ENCODE measurements at regions not wholly inside any gene's neighbourhood (a gene's known extent, or its start where the extent isn't known, plus 50 kb on each side); places are given as distances from the start of the nearest gene placed in this dataset.

GRCh38 chr4:54368281-54369265 is 139.5 kb downstream of the PDGFRA start:
- no peak for TF ChIP-seq EP300 (IDR thresholded peaks at IDR 0.05; ENCODE audit: low read depth)
- no peak for TF ChIP-seq CTCF (IDR thresholded peaks at IDR 0.05)
- no peak for TF ChIP-seq POLR2A (IDR thresholded peaks at IDR 0.05)
- TF ChIP-seq POLR2AphosphoS5 (IDR thresholded peaks at IDR 0.05) = no peak
- intact Hi-C loops (cut with DNase I; ENCODE audit: low total_unique reads) = no loop called here

GRCh38 chr4:54371173-54371572 is 142.1 kb downstream of the PDGFRA start:
- Histone ChIP-seq H3K9me3 (no peaks in the 10 kb centered on the region), H3K27me3 (no peaks in the 10 kb centered on the region), H3K4me3 (no peak overlapping the region), H3K36me3 (no peaks in the 10 kb centered on the region), H3K4me1 (peaks cover 0 to 4% (median 0%) of the 10 kb centered on the region in 4 donors), H3K27ac (no peak overlapping the region)
- no peak for TF ChIP-seq EP300 (IDR thresholded peaks at IDR 0.05; ENCODE audit: low read depth)
- no peak for TF ChIP-seq POLR2A (IDR thresholded peaks at IDR 0.05)
- TF ChIP-seq CTCF (IDR thresholded peaks at IDR 0.05) = no peak
- TF ChIP-seq POLR2AphosphoS5 (IDR thresholded peaks at IDR 0.05) = no peak
- DNase-seq = no peak
- intact Hi-C loops (cut with DNase I; ENCODE audit: low total_unique reads) (no loop called here), in situ Hi-C loops (cut with MboI; ENCODE audit: low pct_ligation_motif_present in 1 of 4, low pct_unique_long_range_greater_than_20kb in 1 of 4, low sequenced_read_pairs in 3 of 4) (no loop called here)
- WGBS, 2 donors (ENCODE audit: low coverage in 1 of 2) = 76 to 86% methylated on average over 2 to 3 of the region's 3 CpGs

More at GRCh38 chr4:54368281-54369265, 139.5 kb downstream of the PDGFRA start:
- peaks cover 0 to 4% (median 0%) of the 10 kb centered on the region in 4 donors for H3K4me1 ChIP-seq
- in situ Hi-C loops (cut with MboI; ENCODE audit: low pct_ligation_motif_present in 1 of 4, low pct_unique_long_range_greater_than_20kb in 1 of 4, low sequenced_read_pairs in 3 of 4) = no loop called here
- no peaks in the 10 kb centered on the region for H3K9me3 ChIP-seq
- 53 to 62% methylated on average over 6 of the region's 6 CpGs for WGBS, 2 donors (ENCODE audit: low coverage in 1 of 2)
- H3K4me3 ChIP-seq = no peak overlapping the region
- no peaks in the 10 kb centered on the region for H3K36me3 ChIP-seq
- H3K27me3 ChIP-seq = no peaks in the 10 kb centered on the region
- DNase-seq = no peak
- H3K27ac ChIP-seq = peak overlapping the region in 1 of 4 donors; percentile 17

- no peak for TF ChIP-seq POLR2A (IDR thresholded peaks at IDR 0.05)
- no peak for TF ChIP-seq EP300 (IDR thresholded peaks at IDR 0.05; ENCODE audit: low read depth)
- TF ChIP-seq CTCF (IDR thresholded peaks at IDR 0.05) = no peak
- no peak for TF ChIP-seq POLR2AphosphoS5 (IDR thresholded peaks at IDR 0.05)
- intact Hi-C loops (cut with DNase I; ENCODE audit: low total_unique reads) = no loop called here
Measured at GRCh38 chr4:54372951-54373350, 143.9 kb downstream of the PDGFRA start.

GRCh38 chr4:54373718-54374210 is 144.7 kb downstream of the PDGFRA start:
- Histone ChIP-seq H3K27me3 (no peaks in the 10 kb centered on the region), H3K4me1 (peaks cover 0 to 3% (median 0%) of the 10 kb centered on the region in 4 donors), H3K27ac (no peak overlapping the region), H3K4me3 (no peak overlapping the region), H3K36me3 (no peaks in the 10 kb centered on the region), H3K9me3 (no peaks in the 10 kb centered on the region)
- in situ Hi-C loops (cut with MboI; ENCODE audit: low pct_ligation_motif_present in 1 of 4, low pct_unique_long_range_greater_than_20kb in 1 of 4, low sequenced_read_pairs in 3 of 4) (no loop called here), intact Hi-C loops (cut with DNase I; ENCODE audit: low total_unique reads) (no loop called here)
- TF ChIP-seq EP300 (IDR thresholded peaks at IDR 0.05; ENCODE audit: low read depth) (no peak), POLR2A (IDR thresholded peaks at IDR 0.05) (no peak), POLR2AphosphoS5 (IDR thresholded peaks at IDR 0.05) (no peak), CTCF (IDR thresholded peaks at IDR 0.05) (no peak)
- DNase-seq = no peak
- 85 to 93% methylated on average over 3 to 4 of the region's 4 CpGs for WGBS, 2 donors (ENCODE audit: low coverage in 1 of 2)

More at GRCh38 chr4:54372951-54373350, 143.9 kb downstream of the PDGFRA start:
- in situ Hi-C loops (cut with MboI; ENCODE audit: low pct_ligation_motif_present in 1 of 4, low pct_unique_long_range_greater_than_20kb in 1 of 4, low sequenced_read_pairs in 3 of 4) = no loop called here
- Histone ChIP-seq H3K27me3 (no peaks in the 10 kb centered on the region), H3K4me3 (no peak overlapping the region), H3K9me3 (no peaks in the 10 kb centered on the region), H3K27ac (no peak overlapping the region), H3K36me3 (no peaks in the 10 kb centered on the region), H3K4me1 (peaks cover 0 to 4% (median 0%) of the 10 kb centered on the region in 4 donors)
- DNase-seq = no peak
- 66 to 74% methylated on average over 2 of the region's 2 CpGs for WGBS, 2 donors (ENCODE audit: low coverage in 1 of 2)

Measured in transverse colon (tissue), 4 donors.